Panc1 (cell line): ENCODE measurements at regions not wholly inside any gene's neighbourhood (a gene's known extent, or its start where the extent isn't known, plus 50 kb on each side); places are given as distances from the start of the nearest gene placed in this dataset.
"Not testable (repeated sequence)": the region's sequence is repeated elsewhere in the genome, so short reads cannot be mapped to it uniquely, and the experiment has no call there.

Source experiments
- CTCF ChIP-seq: fragments of 450-650 bp; IDR thresholded peaks from 2 replicates; pipeline ENCODE4 v1.5.1; 2017; ENCODE audit warnings: mild to moderate bottlenecking
- SIN3A ChIP-seq: IDR thresholded peaks from 2 replicates; pipeline ENCODE4 v1.6.1; 2012; ENCODE audit warnings: low read depth, mild to moderate bottlenecking, low read length, moderate library complexity, borderline replicate concordance; ENCODE audit not compliant: insufficient read depth

GRCh38 chr2:87507378-87508348 is 240.2 kb upstream of the PLGLB2 start:
- TF ChIP-seq CTCF, SIN3A: not testable (repeated sequence)
